Fibroblast of peridontal ligament (primary cell): ENCODE measurements at regions not wholly inside any gene's neighbourhood (a gene's known extent, or its start where the extent isn't known, plus 50 kb on each side); places are given as distances from the start of the nearest gene placed in this dataset.

Experiments
- DNase-seq: peaks from one replicate; pipeline ENCODE4 v3.0.0-alpha.2; 2010; ENCODE audit errors: extremely low read depth

DNA sequence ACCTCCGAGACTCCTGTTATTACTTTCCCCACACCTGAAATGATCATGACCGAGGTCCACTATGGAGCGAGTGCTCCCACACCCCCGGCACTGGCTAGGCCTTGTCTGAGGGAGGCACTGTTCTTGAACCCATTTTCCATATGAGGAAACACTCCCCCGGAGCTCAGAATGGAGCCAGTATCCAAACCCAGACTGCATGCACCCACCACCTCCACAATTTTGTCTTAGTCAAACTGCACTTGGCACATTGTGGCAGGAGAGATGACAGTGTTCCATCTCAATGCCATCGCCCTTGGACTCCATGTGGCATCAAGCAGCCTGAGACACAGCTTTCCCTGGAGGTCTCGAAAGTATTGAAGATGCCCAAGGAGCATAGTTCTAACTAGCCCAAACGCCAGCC, 154.1 kb downstream of the NUP210 start:
- DNase-seq: no peak

DNA sequence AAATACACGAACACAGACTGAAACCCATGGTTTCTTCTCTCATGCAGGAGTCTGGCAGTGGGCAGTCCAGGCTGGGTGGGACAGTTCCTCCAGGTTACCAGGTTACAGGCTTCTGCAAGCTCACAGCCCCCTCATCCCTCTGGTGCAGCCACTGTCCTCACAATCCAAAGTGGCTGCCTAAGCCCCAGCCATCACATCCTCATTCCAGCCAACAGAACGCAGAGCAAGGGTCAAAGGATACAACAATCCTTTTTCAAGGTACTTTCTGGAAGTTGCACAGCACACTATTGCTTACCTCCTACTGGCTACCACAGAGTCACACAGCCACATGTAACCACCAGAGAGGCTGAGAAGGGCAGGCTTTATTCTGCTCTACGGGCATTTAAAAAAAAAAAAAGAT, 154.6 kb downstream of the NUP210 start:
- no peak for DNase-seq

DNA sequence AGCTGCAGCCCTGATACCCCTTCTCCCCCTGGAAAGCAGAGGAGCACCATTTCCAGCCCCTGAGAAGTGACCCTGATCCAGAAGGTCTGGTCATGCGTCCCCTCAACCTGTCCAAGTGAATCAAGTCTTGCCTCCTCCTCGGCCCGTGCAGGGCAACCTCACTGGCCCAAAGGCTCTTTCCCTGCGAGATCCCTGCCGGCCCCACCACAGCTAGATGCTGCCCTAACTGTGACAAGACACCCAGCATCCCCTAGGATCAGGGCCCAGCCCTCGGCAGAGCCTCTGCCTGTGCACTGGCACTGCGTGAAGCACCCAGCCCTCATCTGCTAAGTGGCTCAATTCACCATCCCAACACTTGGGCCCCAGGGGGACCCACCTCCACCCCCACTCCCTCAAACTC, 155.1 kb downstream of the NUP210 start:
- no peak for DNase-seq

- no peak for DNase-seq
Observed at GRCh38 chr3:13264468-13264795, 155.7 kb downstream of the NUP210 start.

- DNase-seq: no peak
Observed at GRCh38 chr3:13263770-13264467, 156.2 kb downstream of the NUP210 start.

GRCh38 chr3:13262493-13263211, 157.5 kb downstream of the NUP210 start:
- no peak for DNase-seq

DNA sequence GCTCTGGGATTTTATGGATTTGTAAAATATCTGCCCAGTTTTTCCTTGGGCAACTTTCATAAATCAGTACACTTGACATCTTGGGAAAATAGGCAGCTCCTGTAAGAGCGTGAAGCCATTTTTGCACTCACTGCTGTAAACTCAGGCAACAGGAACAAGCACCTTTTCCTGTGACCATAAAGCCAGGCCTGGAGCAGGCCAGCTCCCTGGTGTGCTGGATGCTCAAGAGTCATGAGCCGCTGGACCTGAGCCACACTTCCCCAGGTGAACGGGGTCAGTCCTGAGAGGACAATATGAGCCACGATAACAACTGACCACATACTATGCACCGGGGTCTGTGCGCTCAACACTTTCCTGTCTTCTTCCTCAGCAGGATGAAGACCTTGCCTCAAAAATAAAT, 158.2 kb downstream of the NUP210 start:
- DNase-seq: no peak

DNA sequence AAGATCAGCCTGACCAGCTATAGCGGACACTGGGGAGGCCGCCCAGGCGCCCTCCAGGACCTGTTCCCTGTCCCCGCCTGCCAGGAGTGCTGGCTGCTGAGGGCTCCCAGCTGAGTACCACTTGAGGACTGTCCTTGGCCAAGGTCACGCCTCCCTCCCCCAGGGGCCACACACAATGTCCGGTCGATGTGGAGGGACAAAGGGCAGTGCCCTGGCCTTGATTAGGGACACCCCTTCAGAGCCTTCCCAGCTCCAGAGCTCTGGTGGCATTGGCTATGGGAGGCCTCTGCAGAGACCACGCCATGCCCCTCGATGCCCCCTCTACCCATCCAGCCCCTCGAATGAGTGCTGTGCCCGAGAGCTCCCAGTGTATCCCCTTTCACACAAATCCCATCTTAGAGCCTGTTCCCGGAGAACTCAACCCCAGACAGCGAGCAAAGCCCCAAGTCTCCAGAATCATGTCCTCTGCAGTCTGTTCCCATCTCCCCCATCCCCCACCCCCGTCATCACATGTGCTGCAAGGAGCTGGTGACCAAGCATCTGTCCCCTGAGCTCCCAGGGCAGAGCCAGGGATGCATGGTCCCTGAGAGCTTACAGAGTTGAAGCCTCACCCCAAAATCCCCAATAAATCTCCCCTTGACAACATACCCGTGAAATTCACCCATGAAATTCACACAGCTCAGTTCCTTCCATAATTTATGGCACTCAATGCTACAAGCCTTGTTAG, 158.9 kb downstream of the NUP210 start:
- DNase-seq: no peak

DNA sequence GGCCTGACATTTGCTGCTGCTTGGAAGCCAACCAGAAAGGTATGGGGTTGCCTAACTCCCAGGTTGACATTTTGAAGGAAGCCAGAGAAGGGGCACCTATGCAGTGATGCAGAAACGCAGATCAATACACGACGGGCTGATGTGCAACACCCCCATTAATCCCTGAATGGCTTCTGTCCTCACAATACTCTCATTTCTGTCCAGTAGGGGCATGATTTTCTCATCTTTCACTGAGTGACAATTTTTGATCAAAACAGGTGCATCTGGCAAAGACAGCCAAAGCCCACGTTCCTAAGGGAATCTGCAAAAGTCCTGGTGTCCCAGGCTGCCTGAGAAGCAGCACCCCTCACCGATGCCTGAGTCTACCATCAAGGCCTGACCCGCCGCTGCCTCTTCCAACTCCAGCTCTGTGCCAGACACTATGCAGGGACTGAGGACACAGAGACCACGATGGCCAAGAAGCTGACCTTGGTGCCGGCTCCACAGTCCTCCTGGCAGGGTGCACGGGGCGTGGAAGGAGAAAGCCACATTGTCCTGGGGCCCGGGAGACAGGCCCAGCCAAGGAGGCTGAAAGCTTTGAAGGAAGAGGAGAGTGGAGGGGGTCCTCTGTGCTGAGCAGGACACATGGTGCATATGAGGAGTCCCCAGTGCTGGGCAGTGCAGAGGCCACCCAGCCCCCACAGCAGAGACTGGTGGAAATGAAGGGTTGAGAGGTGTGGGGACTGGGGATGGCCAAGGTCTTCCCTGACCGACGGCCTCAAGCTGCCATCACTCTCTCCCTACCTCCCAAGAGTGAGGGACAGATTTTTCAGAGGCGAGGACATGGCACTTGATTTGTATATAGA, 159.6 kb downstream of the NUP210 start:
- DNase-seq: no peak

- DNase-seq: no peak
Observed at GRCh38 chr3:13259831-13260230, 160.3 kb downstream of the NUP210 start.

DNA sequence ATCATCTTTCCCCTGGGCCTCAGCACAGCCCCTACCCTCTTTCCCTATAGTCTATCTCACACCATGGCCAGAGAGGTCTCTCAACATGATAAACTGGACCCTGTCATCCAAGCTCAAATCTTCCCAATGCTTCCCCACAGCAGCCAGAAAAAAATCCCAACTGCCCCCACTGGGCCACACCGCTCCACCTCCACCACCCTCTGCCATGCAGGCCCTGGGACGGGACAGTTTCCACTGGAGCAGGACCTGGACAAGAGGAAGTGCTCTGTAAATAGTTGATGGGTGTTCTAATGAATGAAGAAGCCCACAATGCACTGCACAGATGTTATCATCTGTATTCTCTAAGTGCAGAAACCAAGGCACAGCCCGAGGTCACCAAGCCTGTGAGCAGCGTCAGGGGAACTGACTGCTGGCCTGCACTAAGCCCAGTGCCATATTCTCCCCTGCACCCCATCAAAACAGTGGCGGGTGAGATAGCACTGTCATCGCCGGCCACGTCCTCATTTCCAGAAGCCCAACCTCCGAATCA, 161.1 kb downstream of the NUP210 start:
- no peak for DNase-seq

GRCh38 chr3:13258280-13258679, 161.8 kb downstream of the NUP210 start:
- DNase-seq: no peak

DNA sequence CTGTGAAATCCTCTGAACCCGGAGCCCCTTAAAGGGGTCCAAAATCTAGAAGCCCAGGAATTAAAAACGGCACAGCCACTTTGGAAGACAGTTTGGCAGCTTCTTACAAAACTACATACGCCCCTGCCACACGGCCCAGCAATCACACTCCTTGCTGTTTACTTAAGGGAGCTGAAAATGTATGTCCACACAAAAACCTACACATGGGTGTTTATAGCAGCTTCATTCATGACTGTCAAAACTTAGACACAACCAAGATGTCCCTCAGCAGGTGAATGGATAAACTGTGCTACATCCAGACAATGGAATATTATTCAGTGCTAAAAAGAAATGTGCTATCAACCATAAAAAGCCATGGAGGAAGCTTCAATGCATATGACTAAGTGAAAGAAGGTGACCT, 162.5 kb downstream of the NUP210 start:
- no peak for DNase-seq

DNA sequence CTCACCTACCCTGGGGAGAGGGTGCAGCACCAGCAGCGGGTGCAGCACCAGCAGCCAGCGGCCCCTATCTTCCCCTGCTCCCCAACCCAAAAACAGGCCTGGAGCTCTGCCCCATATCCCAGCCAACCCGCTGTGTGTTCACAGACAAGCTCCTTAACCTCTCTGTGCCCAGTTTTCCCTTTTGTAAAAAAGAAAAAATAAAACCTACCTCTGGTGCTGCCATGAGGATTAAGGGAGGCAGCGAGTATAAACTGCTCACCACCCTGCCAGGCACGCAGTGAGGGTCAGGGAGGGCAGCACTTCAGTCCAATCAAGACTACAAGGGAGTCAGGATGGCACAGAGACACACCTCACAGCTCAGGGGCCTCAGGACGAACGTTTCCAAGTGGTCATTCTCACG, 163.3 kb downstream of the NUP210 start:
- no peak for DNase-seq

- DNase-seq: no peak
Observed at GRCh38 chr3:13254028-13254951, 165.8 kb downstream of the NUP210 start.

DNA sequence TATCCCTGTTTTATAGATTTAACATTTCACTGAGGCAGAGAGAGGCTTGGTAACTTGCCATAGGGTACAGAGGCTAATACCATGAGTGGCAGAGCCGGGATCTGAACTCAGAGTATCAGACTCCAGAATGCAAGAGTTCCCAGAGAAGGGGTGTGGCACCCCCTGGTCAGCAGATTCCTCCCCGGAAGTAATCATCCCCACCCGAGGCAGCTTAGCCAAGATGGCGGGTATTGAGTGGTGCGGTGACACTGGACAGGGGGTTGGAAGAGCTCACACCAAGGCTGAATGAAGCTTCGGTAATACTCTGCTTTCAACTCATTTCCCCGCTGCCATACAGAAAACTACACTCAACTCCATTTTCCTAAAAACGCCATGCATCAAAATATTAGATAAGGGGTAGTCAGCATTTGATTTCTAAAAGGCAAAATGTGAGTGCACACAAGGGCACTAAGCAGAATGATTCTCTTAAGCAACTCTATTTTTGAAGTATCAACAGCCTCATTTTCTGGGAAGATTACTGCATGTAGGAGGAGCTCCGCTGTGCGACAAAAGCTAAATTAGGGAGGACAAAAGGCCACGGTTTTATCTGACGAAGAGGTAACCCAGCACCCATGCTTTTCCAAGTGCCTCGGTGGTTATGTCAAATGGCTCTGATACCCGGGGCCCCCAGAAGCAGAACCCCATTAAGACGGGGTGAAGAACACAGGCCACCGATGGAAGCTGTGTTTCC, 166.7 kb downstream of the NUP210 start:
- DNase-seq: no peak

- DNase-seq: no peak
Observed at GRCh38 chr3:13252207-13252606, 167.9 kb downstream of the NUP210 start.

GRCh38 chr3:13251166-13251903, 168.8 kb downstream of the NUP210 start:
- DNase-seq: no peak

GRCh38 chr3:13249664-13250390, 170.3 kb downstream of the NUP210 start:
- DNase-seq: no peak
